GM23248 (cell line): ENCODE measurements at regions not wholly inside any gene's neighbourhood (a gene's known extent, or its start where the extent isn't known, plus 50 kb on each side); places are given as distances from the start of the nearest gene placed in this dataset.

ENCODE experiments used
- EZH2 ChIP-seq: fragments of 200-600 bp; sonication (generic); IDR thresholded peaks from 2 replicates; pipeline ENCODE4 v1.6.1; 2018; ENCODE audit warnings: antibody characterized with exemption, mild to moderate bottlenecking; ENCODE audit not compliant: insufficient read depth, poor library complexity, severe bottlenecking
- EZH2phosphoT487 ChIP-seq: fragments of 200-600 bp; sonication (generic); IDR thresholded peaks from 2 replicates; pipeline ENCODE4 v1.6.1; 2018; ENCODE audit warnings: antibody characterized with exemption, moderate library complexity, mild to moderate bottlenecking, low read depth; ENCODE audit not compliant: insufficient read depth

- no peak for TF ChIP-seq EZH2phosphoT487
- TF ChIP-seq EZH2: no peak
These were observed 476.7 kb upstream of the EPHA7 start for GRCh38 chr6:93896081-93896480.
